ENCODE measurements at regions not wholly inside any gene's neighbourhood (a gene's known extent, or its start where the extent isn't known, plus 50 kb on each side); places are given as distances from the start of the nearest gene placed in this dataset.

- H3K27me3 ChIP-seq, result peaks cover 14% of the 10 kb centered on the region
- DNase-seq, result no peak
- H3K4me1 ChIP-seq, result no peaks in the 10 kb centered on the region
- H3K27ac ChIP-seq, result no peak overlapping the region
- no peaks in the 10 kb centered on the region for H3K36me3 ChIP-seq
- no peak overlapping the region for H3K4me3 ChIP-seq
- H3K9me3 ChIP-seq (replicated peaks), result no peaks in the 10 kb centered on the region
Observed at GRCh38 chr20:60459212-60459611, 501.0 kb downstream of the CDH26 start.

- Histone ChIP-seq H3K36me3 (no peaks in the 10 kb centered on the region), H3K27ac (no peak overlapping the region), H3K9me3 (replicated peaks) (no peaks in the 10 kb centered on the region), H3K4me3 (no peak overlapping the region), H3K4me1 (no peaks in the 10 kb centered on the region), H3K27me3 (peaks cover 9% of the 10 kb centered on the region; the same call in 1 of the 2 replicates)
- DNase-seq, result no peak
Observed at GRCh38 chr20:60461993-60462392, 503.8 kb downstream of the CDH26 start.

GRCh38 chr20:60463798-60464197 lies 505.6 kb downstream of the CDH26 start:
- H3K4me3 ChIP-seq, result no peak overlapping the region
- peaks cover 6% of the 10 kb centered on the region; the same call in 1 of the 2 replicates for H3K27me3 ChIP-seq
- no peaks in the 10 kb centered on the region for H3K4me1 ChIP-seq

GRCh38 chr20:60465439-60465838 lies 507.2 kb downstream of the CDH26 start:
- Histone ChIP-seq H3K36me3 (no peaks in the 10 kb centered on the region), H3K4me3 (no peak overlapping the region), H3K9me3 (replicated peaks) (no peaks in the 10 kb centered on the region), H3K4me1 (no peaks in the 10 kb centered on the region), H3K27me3 (peaks cover 6% of the 10 kb centered on the region; the same call in 1 of the 2 replicates), H3K27ac (no peak overlapping the region)
- DNase-seq, result no peak

More at GRCh38 chr20:60463798-60464197, 505.6 kb downstream of the CDH26 start:
- H3K36me3 ChIP-seq, result no peaks in the 10 kb centered on the region
- DNase-seq, result no peak
- H3K9me3 ChIP-seq (replicated peaks), result no peaks in the 10 kb centered on the region
- H3K27ac ChIP-seq, result no peak overlapping the region

- no peaks in the 10 kb centered on the region for H3K4me1 ChIP-seq
- H3K9me3 ChIP-seq (replicated peaks), result no peaks in the 10 kb centered on the region
- H3K36me3 ChIP-seq, result no peaks in the 10 kb centered on the region
- no peak for DNase-seq
- no peak overlapping the region for H3K27ac ChIP-seq
- no peak overlapping the region for H3K4me3 ChIP-seq
- peaks cover 6% of the 10 kb centered on the region; the same call in 1 of the 2 replicates for H3K27me3 ChIP-seq
Observed at GRCh38 chr20:60465993-60466686, 507.9 kb downstream of the CDH26 start.

- Histone ChIP-seq H3K4me1 (no peaks in the 10 kb centered on the region), H3K4me3 (no peak overlapping the region)
- no peak for DNase-seq
Observed at GRCh38 chr20:60466687-60467022, 508.4 kb downstream of the CDH26 start.

GRCh38 chr20:60467078-60467477 lies 508.9 kb downstream of the CDH26 start:
- peaks cover 10% of the 10 kb centered on the region; the same call in 1 of the 2 replicates for H3K27me3 ChIP-seq
- no peak overlapping the region for H3K27ac ChIP-seq
- no peak for DNase-seq
- H3K9me3 ChIP-seq (replicated peaks), result no peaks in the 10 kb centered on the region
- H3K36me3 ChIP-seq, result no peaks in the 10 kb centered on the region
- no peaks in the 10 kb centered on the region for H3K4me1 ChIP-seq
- H3K4me3 ChIP-seq, result no peak overlapping the region

More at GRCh38 chr20:60466687-60467022, 508.4 kb downstream of the CDH26 start:
- H3K27me3 ChIP-seq, result peaks cover 8% of the 10 kb centered on the region; the same call in 1 of the 2 replicates
- no peak overlapping the region for H3K27ac ChIP-seq
- no peaks in the 10 kb centered on the region for H3K9me3 ChIP-seq (replicated peaks)
- H3K36me3 ChIP-seq, result no peaks in the 10 kb centered on the region

- H3K4me1 ChIP-seq, result no peaks in the 10 kb centered on the region
- H3K36me3 ChIP-seq, result no peaks in the 10 kb centered on the region
- DNase-seq, result no peak
- no peaks in the 10 kb centered on the region for H3K9me3 ChIP-seq (replicated peaks)
- H3K27me3 ChIP-seq, result peaks cover 10% of the 10 kb centered on the region; the same call in 1 of the 2 replicates
- H3K4me3 ChIP-seq, result no peak overlapping the region
- no peak overlapping the region for H3K27ac ChIP-seq
Observed at GRCh38 chr20:60467771-60468170, 509.5 kb downstream of the CDH26 start.

GRCh38 chr20:60469829-60470228 lies 511.6 kb downstream of the CDH26 start:
- Histone ChIP-seq H3K27me3 (peaks cover 24% of the 10 kb centered on the region), H3K36me3 (no peaks in the 10 kb centered on the region), H3K4me3 (no peak overlapping the region), H3K27ac (no peak overlapping the region), H3K9me3 (replicated peaks) (no peaks in the 10 kb centered on the region), H3K4me1 (no peaks in the 10 kb centered on the region)
- DNase-seq, result no peak

- H3K27me3 ChIP-seq, result peaks cover 27% of the 10 kb centered on the region
- H3K36me3 ChIP-seq, result no peaks in the 10 kb centered on the region
- no peak for DNase-seq
- H3K27ac ChIP-seq, result no peak overlapping the region
- H3K4me1 ChIP-seq, result no peaks in the 10 kb centered on the region
- H3K4me3 ChIP-seq, result no peak overlapping the region
- H3K9me3 ChIP-seq (replicated peaks), result no peaks in the 10 kb centered on the region
Observed at GRCh38 chr20:60470366-60470765, 512.1 kb downstream of the CDH26 start.

GRCh38 chr20:60473211-60473610 lies 515.0 kb downstream of the CDH26 start:
- Histone ChIP-seq H3K27me3 (peaks cover 36% of the 10 kb centered on the region), H3K27ac (no peak overlapping the region)
- DNase-seq, result no peak

GRCh38 chr20:60474385-60474910 lies 516.2 kb downstream of the CDH26 start:
- no peaks in the 10 kb centered on the region for H3K36me3 ChIP-seq
- no peak for DNase-seq
- H3K27me3 ChIP-seq, result peaks cover 37% of the 10 kb centered on the region
- H3K9me3 ChIP-seq (replicated peaks), result no peaks in the 10 kb centered on the region
- no peak overlapping the region for H3K4me3 ChIP-seq
- no peak overlapping the region for H3K27ac ChIP-seq
- H3K4me1 ChIP-seq, result no peaks in the 10 kb centered on the region

More at GRCh38 chr20:60473211-60473610, 515.0 kb downstream of the CDH26 start:
- Histone ChIP-seq H3K36me3 (no peaks in the 10 kb centered on the region), H3K4me1 (no peaks in the 10 kb centered on the region), H3K4me3 (no peak overlapping the region), H3K9me3 (replicated peaks) (no peaks in the 10 kb centered on the region)

GRCh38 chr20:60476045-60476444 lies 517.8 kb downstream of the CDH26 start:
- Histone ChIP-seq H3K27me3 (peaks cover 37% of the 10 kb centered on the region), H3K4me3 (no peak overlapping the region), H3K27ac (no peak overlapping the region), H3K9me3 (replicated peaks) (no peaks in the 10 kb centered on the region), H3K4me1 (no peaks in the 10 kb centered on the region), H3K36me3 (no peaks in the 10 kb centered on the region)
- DNase-seq, result no peak

- Histone ChIP-seq H3K27me3 (peaks cover 33% of the 10 kb centered on the region), H3K4me1 (no peaks in the 10 kb centered on the region), H3K27ac (no peak overlapping the region), H3K4me3 (no peak overlapping the region), H3K36me3 (no peaks in the 10 kb centered on the region), H3K9me3 (replicated peaks) (no peaks in the 10 kb centered on the region)
- no peak for DNase-seq
Observed at GRCh38 chr20:60477958-60478357, 519.7 kb downstream of the CDH26 start.

- no peaks in the 10 kb centered on the region for H3K4me1 ChIP-seq
- peaks cover 31% of the 10 kb centered on the region for H3K27me3 ChIP-seq
- no peaks in the 10 kb centered on the region for H3K9me3 ChIP-seq (replicated peaks)
- no peak overlapping the region for H3K4me3 ChIP-seq
- no peaks in the 10 kb centered on the region for H3K36me3 ChIP-seq
- H3K27ac ChIP-seq, result no peak overlapping the region
- no peak for DNase-seq
Observed at GRCh38 chr20:60478533-60478932, 520.3 kb downstream of the CDH26 start.
